GM19463 (cell line): ENCODE measurements at regions not wholly inside any gene's neighbourhood (a gene's known extent, or its start where the extent isn't known, plus 50 kb on each side); places are given as distances from the start of the nearest gene placed in this dataset.

ENCODE experiments used
- ATAC-seq: cut with Tn5 transposase; IDR thresholded peaks from one replicate; pipeline ENCODE4 v1.9.1; 2021; ENCODE audit warnings: mild to moderate bottlenecking, moderate library complexity; ENCODE audit not compliant: unreplicated experiment

DNA sequence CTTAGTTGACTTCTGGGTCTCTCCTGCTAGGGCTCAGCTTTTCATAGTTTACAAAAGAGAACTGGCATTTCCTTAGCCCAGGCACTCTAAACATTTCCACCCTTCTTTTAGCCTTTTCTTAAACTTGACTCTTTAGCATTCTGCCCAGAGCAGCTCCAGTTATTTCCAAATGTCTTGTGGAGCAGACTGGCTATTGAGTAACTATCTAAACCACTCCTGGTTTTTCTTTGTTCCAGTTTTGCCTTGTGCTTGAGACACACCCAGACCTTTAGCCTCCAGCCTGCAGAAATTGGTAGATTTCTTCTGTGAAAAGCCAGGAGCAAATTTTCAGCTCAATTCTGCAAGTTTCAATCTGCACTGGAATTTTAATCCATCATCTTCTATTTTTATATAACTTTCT, 1813.1 kb downstream of the OLFM4 start:
- ATAC-seq: no peak

DNA sequence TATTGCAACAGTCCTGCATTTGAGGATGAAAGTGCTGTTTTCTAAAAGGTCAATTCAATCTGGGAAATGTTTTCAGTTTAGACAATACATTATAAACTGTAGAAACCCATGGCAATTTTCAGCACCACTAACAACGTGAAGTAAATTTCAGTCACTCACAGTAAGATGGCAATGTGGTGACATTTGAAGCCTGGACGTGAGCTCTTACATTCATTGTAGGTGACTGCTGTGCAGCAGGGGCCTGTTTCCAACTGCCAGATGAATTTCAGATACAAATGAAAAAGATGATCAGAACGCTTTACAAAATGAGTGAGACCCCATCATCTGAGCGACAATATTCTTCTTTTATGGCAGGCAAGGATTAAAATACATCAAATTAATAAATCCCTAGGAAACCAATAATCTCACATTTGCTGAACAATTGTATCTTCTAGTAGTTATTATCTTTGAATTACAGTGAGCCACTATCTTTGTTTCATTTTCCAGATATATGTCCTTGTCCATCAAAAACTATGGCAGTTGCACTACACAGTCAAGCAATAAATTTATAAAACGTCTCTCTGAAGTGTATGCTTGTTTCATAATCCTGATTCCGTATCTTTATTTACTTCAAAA, 1816.8 kb downstream of the OLFM4 start:
- ATAC-seq: no peak

DNA sequence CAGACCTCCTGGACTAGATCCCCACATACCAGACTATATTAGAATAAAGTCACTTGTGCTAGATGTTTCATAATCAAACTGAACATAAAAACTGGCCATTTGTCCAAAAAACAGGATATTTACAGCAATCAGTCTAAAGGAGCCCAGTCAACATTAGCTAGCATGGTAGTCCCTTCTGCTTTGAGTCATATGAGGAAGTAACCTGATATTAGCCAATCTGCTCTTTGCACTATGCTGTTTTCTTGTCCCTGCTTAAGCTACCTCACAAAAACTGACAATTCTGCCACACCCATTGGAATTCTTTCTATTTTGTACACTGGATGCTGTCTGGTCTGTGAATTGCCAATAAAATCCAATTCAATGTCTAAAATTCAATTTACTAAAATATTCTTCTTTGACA, 1824.2 kb downstream of the OLFM4 start:
- ATAC-seq: no peak

DNA sequence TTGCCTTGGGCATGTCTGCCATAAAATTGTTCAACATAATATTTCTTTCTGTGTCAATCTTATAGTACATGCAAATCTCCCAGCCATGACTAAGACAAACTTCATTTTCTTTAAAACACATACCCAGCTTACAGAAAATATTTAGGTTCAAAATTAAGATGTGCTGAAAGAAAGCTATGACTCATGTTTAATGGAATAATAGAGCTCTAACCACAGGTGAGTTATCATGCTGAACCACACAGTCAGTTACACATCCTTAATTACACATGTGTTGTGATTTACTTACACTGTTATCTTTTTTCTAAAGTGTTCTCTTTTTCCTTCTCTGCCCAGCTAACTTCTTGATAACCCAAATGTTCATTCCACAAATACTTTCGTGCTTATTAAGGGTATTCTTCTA, 1831.2 kb downstream of the OLFM4 start:
- no peak for ATAC-seq

DNA sequence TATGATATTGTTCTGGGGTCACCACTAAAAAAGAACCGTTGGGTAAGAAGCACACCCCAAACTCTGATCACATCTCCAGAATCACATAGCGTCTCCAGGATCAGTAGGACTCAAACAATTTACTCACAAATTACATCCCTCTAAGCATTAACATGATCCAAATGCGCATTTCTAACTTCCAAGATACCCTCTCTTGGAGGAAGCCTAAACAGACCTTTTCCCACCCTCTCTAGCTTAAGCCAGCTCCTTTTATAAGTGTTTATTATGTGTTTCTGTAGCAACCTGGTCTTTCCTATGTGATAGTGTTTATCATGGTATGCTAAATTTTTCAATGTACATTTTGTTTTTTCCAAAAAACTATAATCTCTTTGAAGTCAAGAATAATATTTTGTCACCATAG, 1846.5 kb downstream of the OLFM4 start:
- no peak for ATAC-seq

DNA sequence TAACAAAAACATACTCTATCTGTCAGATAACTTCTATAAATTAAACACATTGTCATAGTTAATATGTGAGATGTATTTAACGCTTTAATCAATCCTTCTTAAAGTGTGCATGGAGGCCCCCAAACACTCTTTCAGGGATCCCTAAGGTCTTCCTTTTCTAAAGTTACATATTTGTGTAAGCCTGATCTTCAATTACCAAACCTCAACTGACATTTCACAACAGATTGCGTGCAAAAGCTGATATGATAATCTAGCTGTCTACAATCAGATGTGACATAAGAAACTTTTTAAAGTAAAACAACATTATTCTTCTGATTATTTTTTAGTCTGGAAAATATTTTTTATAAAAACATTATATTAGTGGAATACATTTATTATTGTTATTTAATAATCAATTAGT, 1850.4 kb downstream of the OLFM4 start:
- ATAC-seq: no peak

DNA sequence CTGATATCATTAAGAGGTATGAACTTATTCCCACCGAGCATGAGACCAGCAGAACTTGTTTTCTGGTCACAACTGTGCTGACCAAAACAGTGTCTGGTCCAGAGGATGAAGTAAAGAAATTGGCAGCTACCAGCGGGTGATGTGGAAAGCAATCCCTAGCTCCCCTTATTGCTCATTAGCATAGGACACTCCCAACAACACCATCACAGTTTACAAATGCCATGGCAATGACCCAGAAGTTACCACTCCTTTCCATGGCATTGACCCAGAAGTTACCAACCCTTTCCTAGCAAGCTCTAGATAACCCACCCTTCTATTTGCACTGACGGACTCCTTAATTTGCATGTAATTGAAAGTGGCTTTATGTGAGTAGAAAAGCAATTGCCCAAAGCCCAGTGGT, 1856.1 kb downstream of the OLFM4 start:
- no peak for ATAC-seq

DNA sequence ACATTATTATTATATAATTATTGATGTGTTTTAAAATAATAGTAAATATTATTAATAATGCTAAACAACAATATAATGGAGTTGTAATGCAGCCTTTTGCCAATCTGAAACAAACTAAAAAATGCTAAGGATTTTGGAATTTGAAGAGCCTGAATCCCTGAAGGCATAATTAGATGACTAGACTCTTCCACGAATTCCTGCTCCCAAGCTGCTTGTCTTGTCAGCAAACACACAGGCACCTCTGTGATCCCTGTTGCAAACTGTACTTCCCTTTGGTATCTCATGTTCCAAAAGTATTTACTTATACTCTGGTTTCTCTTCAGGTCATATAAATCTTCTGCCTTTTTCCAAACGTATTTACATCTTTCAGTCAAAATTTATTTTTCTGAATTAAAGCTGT, 1862.4 kb downstream of the OLFM4 start:
- no peak for ATAC-seq

DNA sequence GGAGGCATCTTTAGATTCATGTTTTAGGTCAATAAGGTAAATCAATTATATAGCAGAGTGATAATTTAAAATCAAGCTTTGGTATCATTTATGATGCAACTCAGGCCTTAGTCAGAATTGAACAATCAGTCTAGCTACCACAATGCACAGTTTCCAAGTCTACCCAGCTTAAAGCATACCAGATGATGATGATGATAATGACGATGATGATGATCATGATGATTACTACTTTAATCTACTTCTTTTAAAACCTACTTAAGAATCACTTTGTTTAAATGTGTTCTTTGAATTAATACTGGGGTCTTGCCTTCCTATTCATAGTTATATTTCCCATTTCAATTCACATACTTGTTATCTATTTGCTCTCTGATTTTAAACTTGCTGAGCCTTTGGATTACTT, 1872.7 kb downstream of the OLFM4 start:
- ATAC-seq: no peak

DNA sequence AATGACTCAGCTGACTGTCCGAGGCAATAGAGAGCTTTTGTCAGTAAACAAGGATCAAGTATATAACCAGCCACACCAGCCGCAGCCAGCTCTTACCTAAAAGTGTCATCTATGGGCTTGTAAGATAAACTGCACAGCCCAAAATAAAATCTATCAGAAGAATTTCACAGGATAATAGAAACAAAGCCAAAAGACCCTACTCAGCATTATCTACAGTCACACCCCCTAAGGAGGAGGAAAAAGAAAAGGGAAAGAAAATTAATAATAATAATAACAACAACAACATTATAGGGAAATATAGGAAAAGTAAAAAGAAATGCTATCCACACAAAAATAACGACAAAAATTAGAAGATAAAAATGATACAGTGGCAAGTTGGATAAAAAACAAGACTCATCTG, 1883.8 kb downstream of the OLFM4 start:
- no peak for ATAC-seq

DNA sequence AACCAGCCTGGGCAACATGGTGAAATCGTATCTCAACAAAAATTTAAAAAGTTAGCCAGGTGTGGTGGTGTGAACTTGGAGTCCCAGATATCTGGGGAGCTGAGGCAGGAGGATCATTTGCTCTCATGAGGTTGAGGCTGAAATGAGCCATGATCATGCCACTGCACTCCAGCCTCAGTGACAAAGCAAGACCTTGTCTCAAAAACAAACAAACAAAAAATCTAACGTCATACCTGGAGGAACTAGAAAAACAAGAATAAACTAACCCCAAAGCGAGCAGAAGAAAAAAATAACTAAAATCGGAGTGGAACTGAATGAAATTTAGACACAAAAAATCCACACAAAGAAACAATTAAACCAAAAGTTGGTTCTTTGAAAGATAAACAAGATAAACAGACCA, 1885.1 kb downstream of the OLFM4 start:
- no peak for ATAC-seq

DNA sequence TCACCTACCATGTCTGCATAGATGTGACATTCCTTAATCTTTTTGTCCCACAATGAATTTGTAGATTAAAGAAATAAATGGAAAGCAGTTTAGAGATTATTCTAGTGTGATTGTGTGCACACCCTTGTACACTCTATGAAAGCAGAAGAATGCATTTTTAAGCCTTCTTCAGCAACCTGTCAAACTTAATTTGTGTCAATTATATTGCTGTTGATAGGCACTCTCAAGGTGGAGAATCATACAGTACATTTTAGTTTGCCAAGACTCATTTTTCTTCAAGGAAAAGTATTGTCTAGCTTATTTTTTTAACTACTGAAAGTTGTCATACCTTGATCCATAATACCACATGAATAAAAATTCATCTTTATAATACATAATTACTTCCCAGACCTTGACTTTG, 1898.9 kb downstream of the OLFM4 start:
- ATAC-seq: no peak

DNA sequence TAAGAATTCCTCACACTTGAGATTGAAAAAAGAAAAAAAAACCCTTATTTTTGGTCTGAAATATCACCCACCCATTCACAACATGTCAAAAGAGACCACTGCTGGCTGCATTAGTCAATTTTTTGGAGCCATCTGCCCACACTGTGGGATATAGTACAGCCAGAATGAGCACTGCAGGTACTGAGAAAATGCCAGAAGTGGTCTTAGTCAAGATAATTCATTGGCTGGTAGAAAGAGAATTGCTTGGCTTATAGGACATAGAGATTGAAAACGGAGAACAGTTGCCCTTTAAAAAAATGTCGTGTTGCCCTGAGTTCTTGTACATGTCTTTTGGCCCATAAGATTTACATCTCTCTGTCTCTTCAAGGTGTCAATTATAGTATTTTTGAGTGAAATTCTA, 1899.5 kb downstream of the OLFM4 start:
- no peak for ATAC-seq

DNA sequence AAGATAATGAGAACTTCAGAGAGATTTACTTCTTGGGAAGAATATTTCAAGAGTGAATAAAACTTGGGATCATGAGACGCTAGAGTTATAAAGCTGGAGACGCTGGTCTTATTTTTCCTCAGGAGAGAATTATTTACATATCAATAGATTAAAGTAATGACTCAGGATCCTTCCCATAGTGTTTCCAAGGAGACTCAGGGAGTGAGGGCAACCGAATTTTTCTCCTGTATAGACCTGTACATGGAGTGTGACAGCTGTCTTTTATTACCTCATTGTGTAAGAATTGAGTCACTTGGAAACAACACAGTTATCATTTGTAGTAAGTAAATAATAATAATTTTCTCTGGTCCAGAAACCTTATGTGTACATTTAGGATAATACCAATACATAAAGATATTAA, 1905.5 kb downstream of the OLFM4 start:
- ATAC-seq: no peak

DNA sequence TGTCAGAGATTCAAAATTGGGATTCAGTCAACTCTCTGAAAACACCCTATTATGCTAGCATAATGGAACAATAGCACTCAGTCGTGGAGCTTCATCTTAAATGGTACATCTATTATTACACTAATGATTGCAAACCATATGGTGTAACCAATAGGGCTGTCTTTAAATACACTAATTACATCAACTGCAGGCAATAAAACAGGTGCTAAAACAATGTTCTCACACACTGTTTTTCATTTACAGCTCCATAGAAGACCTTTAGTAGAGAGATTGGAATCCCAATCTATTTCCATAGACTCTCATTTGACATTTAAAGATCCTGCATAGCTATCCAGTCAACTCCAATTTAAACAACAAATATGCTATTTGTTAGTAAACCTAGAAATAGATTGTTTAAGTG, 1917.4 kb downstream of the OLFM4 start:
- no peak for ATAC-seq

DNA sequence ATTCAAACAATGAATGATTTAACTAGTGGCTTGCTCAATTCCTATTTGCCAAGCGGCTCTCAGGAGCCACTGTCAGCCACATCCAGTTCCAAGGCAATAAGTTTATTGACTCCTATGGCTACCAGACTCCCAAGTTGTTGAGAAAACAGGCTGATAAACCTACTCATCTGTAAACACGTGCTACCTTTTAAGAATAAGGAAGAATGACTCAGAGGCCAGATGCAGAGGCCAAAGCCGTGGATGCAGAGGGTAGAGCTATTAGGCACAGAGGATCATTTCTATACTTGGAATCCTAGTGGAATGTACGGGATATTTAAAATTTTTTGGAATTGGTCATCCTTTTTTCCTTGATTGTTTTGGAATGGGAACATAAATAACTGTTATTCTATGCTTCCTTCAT, 1921.1 kb downstream of the OLFM4 start:
- no peak for ATAC-seq

DNA sequence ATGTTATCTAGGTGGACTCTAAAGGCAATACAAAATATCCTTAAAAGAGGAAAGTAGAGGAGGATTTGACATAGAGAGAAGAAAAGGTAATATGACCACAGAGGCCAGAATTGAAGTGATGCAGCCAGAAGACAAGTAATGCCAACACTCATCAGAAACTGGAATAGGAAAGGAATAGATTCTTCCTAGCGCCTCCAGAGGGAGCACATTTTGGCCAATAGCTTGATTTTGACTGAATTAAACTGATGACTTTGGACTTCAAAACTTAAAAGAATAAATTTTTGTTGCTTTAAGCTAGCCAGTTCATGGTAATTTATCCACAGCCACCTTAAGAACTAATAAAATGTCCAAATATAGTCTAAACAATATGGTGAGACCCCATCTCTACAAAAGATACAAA, 1921.9 kb downstream of the OLFM4 start:
- ATAC-seq: no peak

DNA sequence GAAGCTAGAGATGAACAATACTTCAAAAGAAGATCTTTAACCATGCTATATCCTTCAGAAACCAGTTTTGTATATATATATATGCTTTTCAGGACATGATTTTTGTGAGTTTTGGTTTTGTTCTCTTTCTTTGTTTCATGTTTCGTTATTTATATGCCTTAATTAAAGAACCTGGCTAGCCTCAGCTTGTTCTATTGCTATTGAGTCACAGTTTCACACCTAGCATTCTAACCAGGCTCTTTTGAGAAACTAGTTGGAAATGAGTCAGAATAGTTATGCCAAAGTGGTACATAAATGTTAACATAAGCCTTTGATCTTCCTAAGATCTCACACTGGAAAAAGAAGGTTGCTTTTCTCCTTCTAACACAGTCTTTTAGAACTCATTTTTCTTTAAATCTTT, 1925.2 kb downstream of the OLFM4 start:
- ATAC-seq: no peak

DNA sequence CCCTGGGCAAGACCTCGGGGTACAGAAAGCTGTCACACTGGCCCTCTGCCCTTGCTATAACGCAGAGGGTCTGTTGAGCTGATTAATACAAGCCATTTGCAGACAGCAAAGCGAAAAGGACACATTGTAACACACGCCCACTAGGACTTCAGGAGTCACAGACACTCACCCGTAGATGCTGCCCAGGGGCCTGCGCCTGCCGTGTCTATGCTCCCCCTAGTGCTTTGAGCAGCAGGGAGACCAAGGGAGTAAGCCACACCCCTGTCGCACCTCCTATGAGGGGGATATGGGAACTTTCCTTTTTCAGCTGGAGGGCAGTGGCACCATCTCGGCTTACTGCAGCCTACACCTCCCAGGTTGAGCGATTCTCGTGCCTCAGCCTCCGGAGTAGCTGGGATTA, 1930.2 kb downstream of the OLFM4 start:
- no peak for ATAC-seq

DNA sequence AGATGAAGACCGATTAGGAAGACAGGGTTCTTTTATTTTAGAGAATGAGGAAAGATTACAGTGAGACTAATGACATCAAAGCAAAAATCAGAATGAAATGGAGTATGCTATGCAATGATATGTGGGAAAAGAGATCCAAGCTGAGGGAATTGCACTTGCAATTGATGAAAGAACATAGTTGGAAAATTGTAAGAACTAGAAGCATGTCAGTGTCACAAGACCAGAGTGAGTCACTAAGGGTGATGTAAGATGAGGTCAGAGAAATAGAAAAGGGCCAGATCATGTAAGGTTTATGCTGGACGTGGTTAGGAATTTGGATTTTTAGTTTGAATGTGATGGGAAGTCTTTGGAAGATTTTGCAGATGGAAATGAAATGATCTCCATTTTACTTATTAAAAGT, 1937.3 kb downstream of the OLFM4 start:
- no peak for ATAC-seq

DNA sequence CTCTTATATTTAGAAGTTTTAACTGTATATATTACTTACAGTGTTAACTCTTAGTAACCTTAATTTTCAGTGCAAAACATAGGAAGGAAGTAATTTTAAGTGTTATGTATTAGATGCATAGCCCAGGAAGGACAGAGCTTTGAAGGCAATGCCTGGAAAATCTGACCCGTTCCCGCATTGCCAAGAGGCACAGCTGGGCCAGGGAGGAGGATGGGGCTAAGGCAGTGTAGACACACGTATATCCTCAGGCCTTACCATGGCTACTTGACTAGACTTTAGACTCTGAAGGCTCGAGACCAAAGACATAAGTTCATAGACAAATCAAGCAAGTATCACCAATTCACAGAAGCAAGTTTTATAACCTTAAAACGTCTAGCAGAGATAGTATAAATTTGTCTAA, 1944.2 kb downstream of the OLFM4 start:
- ATAC-seq: no peak

DNA sequence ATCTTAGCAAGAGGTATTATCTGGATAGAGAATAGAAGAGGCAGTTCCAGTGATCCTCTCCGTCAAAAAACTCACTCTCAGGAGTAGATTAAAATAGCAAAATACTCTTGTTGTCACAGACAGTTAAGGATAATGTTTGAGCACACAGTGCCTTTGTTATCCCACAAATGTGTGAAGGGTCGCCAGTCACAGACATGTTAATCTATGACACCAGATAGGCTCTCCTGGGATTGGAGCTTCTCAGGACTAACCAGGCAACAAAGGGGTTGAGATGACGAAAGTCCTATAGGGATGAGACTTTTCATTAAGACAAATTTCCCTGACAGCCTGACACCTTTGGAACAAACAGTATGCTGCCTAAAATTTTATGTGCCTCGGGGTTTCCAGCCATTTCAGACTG, 1947.1 kb downstream of the OLFM4 start:
- no peak for ATAC-seq

DNA sequence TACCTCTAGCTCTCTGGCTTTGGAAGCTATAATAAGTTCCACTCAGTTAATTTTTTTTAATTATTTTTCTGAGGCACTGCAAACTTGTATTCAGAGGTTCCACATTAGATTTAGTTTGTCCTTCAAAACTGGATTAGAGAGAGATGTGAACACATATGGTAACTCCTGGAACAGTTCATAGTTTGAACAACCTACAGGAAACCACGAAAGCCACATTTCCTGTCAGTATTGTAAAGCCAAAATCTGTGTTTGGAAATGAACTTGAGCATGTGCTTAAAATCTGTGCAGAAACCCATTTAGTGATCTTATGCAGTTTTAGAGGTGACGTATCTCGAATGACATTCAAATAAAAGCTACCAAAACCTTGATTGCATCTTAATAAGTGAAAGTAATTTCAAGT, 1952.0 kb downstream of the OLFM4 start:
- ATAC-seq: no peak

DNA sequence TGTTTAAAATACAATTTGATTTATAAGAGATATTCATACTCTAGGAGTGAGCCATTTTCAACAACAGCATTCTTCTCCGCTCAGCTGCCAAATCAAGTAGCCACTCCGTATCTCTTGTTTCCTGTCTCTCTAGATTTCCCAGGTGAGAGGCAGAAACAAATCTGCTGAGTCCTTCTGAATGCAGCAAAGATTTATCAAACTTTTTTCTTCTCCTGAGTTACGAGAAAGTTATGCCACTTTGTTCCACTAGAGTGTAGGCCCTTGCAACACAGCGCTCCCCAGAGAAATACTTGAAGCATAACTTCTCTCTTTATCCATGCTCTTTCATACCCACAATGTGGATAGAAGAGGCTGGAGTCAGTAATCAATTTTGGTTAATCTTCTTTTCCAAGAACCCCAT, 1960.8 kb downstream of the OLFM4 start:
- no peak for ATAC-seq
